ENCODE measurements at regions not wholly inside any gene's neighbourhood (a gene's known extent, or its start where the extent isn't known, plus 50 kb on each side); places are given as distances from the start of the nearest gene placed in this dataset.

DNA sequence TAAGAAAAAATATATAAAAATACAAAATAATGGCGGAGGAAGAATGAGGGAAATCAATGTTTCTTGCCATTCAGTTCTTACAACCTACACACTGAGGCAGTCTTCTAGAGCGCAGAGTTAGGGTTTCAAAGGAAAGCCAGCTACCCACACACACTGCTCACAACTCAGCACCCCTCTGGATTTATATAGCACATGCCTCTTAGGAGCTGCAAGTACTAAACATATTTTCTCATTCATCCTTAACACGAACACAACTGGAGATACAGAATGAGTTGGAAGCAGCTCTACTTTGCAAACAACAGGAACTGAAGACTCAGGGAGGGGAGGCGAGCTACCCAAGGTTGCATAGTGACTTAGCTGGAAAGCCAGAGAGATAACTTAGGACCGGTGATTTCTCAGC is 293.8 kb downstream of the CTTN start:
- Histone ChIP-seq H3K9ac (ENCODE audit: extremely low read depth, insufficient read length, low read length) (no peak overlapping the region), H4K20me1 (ENCODE audit: control insufficient read depth, insufficient read depth, insufficient read length) (no peaks in the 10 kb centered on the region), H2AK5ac (ENCODE audit: insufficient read length, low read length) (no peak overlapping the region), H3K23ac (ENCODE audit: insufficient read length, low read depth, low read length) (no peak overlapping the region), H3K27ac (ENCODE audit: insufficient read length, low read depth, low read length) (no peak overlapping the region), H2BK120ac (ENCODE audit: low read depth, low read length, poor library complexity, severe bottlenecking) (no peak overlapping the region), H2BK15ac (ENCODE audit: low read depth, low read length) (no peak overlapping the region), H2BK20ac (ENCODE audit: low read depth, low read length, poor library complexity, severe bottlenecking) (no peak overlapping the region), H3T11ph (ENCODE audit: low read length) (no peak overlapping the region), H3K56ac (ENCODE audit: insufficient read length, low read depth, low read length) (no peak overlapping the region), H4K8ac (replicated peaks; ENCODE audit: insufficient read length, low read depth, low read length) (no peak overlapping the region), H3K4ac (ENCODE audit: low read depth, low read length) (no peak overlapping the region), H4K5ac (ENCODE audit: insufficient read length, low read depth, low read length) (no peak overlapping the region), H2BK5ac (ENCODE audit: insufficient read length, low read length) (no peak overlapping the region), H3K4me1 (ENCODE audit: insufficient read depth, low read length) (no peaks in the 10 kb centered on the region), H3K79me2 (ENCODE audit: insufficient read depth, low read length) (no peaks in the 10 kb centered on the region), H3K4me2 (ENCODE audit: insufficient read depth, insufficient read length, low read length) (no peak overlapping the region), H3K27me3 (ENCODE audit: insufficient read depth, low read length) (no peaks in the 10 kb centered on the region), H3K79me1 (ENCODE audit: insufficient read depth, low read depth, low read length, poor library complexity, severe bottlenecking) (no peaks in the 10 kb centered on the region), H2BK12ac (ENCODE audit: insufficient read length, low read depth, low read length) (no peak overlapping the region), H2AFZ (ENCODE audit: low read length) (no peak overlapping the region), H3K18ac (ENCODE audit: insufficient read length, low read depth, low read length) (no peak overlapping the region), H3K9me3 (ENCODE audit: control insufficient read depth, low read depth, low read length) (no peaks in the 10 kb centered on the region), H3K14ac (ENCODE audit: insufficient read depth, low read length) (no peak overlapping the region), H4K91ac (ENCODE audit: insufficient read length, low read depth, low read length) (no peak overlapping the region), H3K23me2 (ENCODE audit: insufficient read length, low read depth, low read length, poor library complexity, severe bottlenecking) (no peaks in the 10 kb centered on the region)
- no peak overlapping the region for H3K27ac Mint-ChIP-seq
- peaks cover 6% of the 10 kb centered on the region for H3K27me3 Mint-ChIP-seq (ENCODE audit: low read depth)
- TF ChIP-seq, protein P1, sequence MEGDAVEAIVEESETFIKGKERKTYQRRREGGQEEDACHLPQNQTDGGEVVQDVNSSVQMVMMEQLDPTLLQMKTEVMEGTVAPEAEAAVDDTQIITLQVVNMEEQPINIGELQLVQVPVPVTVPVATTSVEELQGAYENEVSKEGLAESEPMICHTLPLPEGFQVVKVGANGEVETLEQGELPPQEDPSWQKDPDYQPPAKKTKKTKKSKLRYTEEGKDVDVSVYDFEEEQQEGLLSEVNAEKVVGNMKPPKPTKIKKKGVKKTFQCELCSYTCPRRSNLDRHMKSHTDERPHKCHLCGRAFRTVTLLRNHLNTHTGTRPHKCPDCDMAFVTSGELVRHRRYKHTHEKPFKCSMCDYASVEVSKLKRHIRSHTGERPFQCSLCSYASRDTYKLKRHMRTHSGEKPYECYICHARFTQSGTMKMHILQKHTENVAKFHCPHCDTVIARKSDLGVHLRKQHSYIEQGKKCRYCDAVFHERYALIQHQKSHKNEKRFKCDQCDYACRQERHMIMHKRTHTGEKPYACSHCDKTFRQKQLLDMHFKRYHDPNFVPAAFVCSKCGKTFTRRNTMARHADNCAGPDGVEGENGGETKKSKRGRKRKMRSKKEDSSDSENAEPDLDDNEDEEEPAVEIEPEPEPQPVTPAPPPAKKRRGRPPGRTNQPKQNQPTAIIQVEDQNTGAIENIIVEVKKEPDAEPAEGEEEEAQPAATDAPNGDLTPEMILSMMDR (conservative IDR thresholded peaks at IDR 0.05), result no peak
- H3K4me3 Mint-ChIP-seq, result no peak overlapping the region
- peaks cover 12 to 14% of the 10 kb centered on the region in 2 experiments for H3K4me1 Mint-ChIP-seq
- peaks cover 0 to 23% (median 14%) of the 10 kb centered on the region in 3 experiments; a peak in 6 of 7 replicates for H3K36me3 Mint-ChIP-seq (ENCODE audit: insufficient read depth in 1 of 3, low read depth in 3 of 3)
- no peak for DNase-seq
- H3K9me3 Mint-ChIP-seq, result peaks cover 0 to 11% of the 10 kb centered on the region in 2 experiments; a peak in 4 of 5 replicates
- WGBS (ENCODE audit: extremely low coverage, insufficient read length, low lambda C conversion rate), result no CpG with 5 or more reads among the region's 5 CpGs
